ENCODE measurements at regions not wholly inside any gene's neighbourhood (a gene's known extent, or its start where the extent isn't known, plus 50 kb on each side); places are given as distances from the start of the nearest gene placed in this dataset.

DNA sequence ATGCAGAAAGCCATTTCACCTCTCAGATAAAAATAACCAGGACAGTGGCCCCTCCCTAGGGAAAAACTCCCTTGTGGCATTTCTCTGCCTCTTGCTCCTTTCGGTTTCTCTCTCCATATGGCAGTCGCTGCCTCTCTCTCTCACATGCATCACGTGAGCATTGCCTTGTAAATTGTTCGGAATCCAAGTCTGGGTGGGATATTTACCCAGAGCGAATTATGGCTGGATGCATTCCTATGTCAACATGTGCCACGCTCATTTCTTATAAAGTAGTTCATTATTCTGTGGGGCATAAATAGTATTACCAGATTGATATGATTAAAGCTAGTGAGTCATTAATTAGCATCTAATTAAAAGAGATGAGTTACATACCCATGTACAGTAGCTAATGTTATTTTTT, 392.9 kb downstream of the INSC start:
- Mint-ChIP-seq H3K27me3 (ENCODE audit: low read depth) (no peaks in the 10 kb centered on the region), H3K36me3 (ENCODE audit: insufficient read depth in 1 of 3, low read depth in 3 of 3) (no peaks in the 10 kb centered on the region), H3K4me3 (no peak overlapping the region), H3K4me1 (no peaks in the 10 kb centered on the region), H3K27ac (no peak overlapping the region), H3K9me3 (no peaks in the 10 kb centered on the region)
- Histone ChIP-seq H2AFZ (ENCODE audit: low read length) (no peak overlapping the region), H3K4me1 (ENCODE audit: insufficient read depth, low read length) (no peaks in the 10 kb centered on the region), H2AK5ac (ENCODE audit: insufficient read length, low read length) (no peak overlapping the region), H3K9ac (ENCODE audit: extremely low read depth, insufficient read length, low read length) (no peak overlapping the region), H3K56ac (ENCODE audit: insufficient read length, low read depth, low read length) (no peak overlapping the region), H3K23me2 (ENCODE audit: insufficient read length, low read depth, low read length, poor library complexity, severe bottlenecking) (no peaks in the 10 kb centered on the region), H3K4me2 (ENCODE audit: insufficient read depth, insufficient read length, low read length) (no peak overlapping the region), H2BK15ac (ENCODE audit: low read depth, low read length) (no peak overlapping the region), H2BK120ac (ENCODE audit: low read depth, low read length, poor library complexity, severe bottlenecking) (no peak overlapping the region), H3T11ph (ENCODE audit: low read length) (no peak overlapping the region), H3K14ac (ENCODE audit: insufficient read depth, low read length) (no peak overlapping the region), H3K4ac (ENCODE audit: low read depth, low read length) (no peak overlapping the region), H3K18ac (ENCODE audit: insufficient read length, low read depth, low read length) (no peak overlapping the region), H3K27ac (ENCODE audit: insufficient read length, low read depth, low read length) (no peak overlapping the region), H4K8ac (replicated peaks; ENCODE audit: insufficient read length, low read depth, low read length) (no peak overlapping the region), H2BK20ac (ENCODE audit: low read depth, low read length, poor library complexity, severe bottlenecking) (no peak overlapping the region), H3K9me3 (ENCODE audit: control insufficient read depth, low read depth, low read length) (no peaks in the 10 kb centered on the region), H3K79me1 (ENCODE audit: insufficient read depth, low read depth, low read length, poor library complexity, severe bottlenecking) (no peaks in the 10 kb centered on the region), H2BK12ac (ENCODE audit: insufficient read length, low read depth, low read length) (no peak overlapping the region), H4K5ac (ENCODE audit: insufficient read length, low read depth, low read length) (no peak overlapping the region), H3K27me3 (ENCODE audit: insufficient read depth, low read length) (no peaks in the 10 kb centered on the region), H4K20me1 (ENCODE audit: control insufficient read depth, insufficient read depth, insufficient read length) (no peaks in the 10 kb centered on the region), H3K79me2 (ENCODE audit: insufficient read depth, low read length) (no peaks in the 10 kb centered on the region), H3K23ac (ENCODE audit: insufficient read length, low read depth, low read length) (no peak overlapping the region), H4K91ac (ENCODE audit: insufficient read length, low read depth, low read length) (no peak overlapping the region), H2BK5ac (ENCODE audit: insufficient read length, low read length) (no peak overlapping the region)
- no CpG with 5 or more reads among the region's 6 CpGs for WGBS (ENCODE audit: extremely low coverage, insufficient read length, low lambda C conversion rate)
- DNase-seq, result no peak
- TF ChIP-seq CTCF (conservative IDR thresholded peaks at IDR 0.05), result no peak

All from H9 (cell line).